SU-DHL-6 (cell line): ENCODE measurements at regions not wholly inside any gene's neighbourhood (a gene's known extent, or its start where the extent isn't known, plus 50 kb on each side); places are given as distances from the start of the nearest gene placed in this dataset.

Source experiments
- H2AFZ ChIP-seq: fragments of 200-600 bp; sonication (generic); 2 replicates; pipeline ENCODE4 v1.6.1; 2014; ENCODE audit warnings: low read depth, mild to moderate bottlenecking, moderate library complexity, mixed read lengths, antibody characterized with exemption, low read length; ENCODE audit not compliant: severe bottlenecking
- H3F3A ChIP-seq: fragments of 200-600 bp; shearing (Covaris generic); 2 replicates; pipeline ENCODE4 v1.6.0; 2016; ENCODE audit warnings: antibody characterized with exemption, mild to moderate bottlenecking; ENCODE audit not compliant: insufficient read depth
- H3K27ac ChIP-seq: fragments of 200-600 bp; sonication (generic); 2 replicates; pipeline ENCODE4 v1.5.1; 2016; ENCODE audit warnings: low read depth, mild to moderate bottlenecking, low read length, moderate library complexity, mixed read lengths
- H3K27me3 ChIP-seq: fragments of 200-600 bp; sonication (generic), shearing (Covaris generic); 2 replicates; pipeline ENCODE4 v1.6.0; 2014; ENCODE audit warnings: mild to moderate bottlenecking, low read length
- H3K36me3 ChIP-seq: fragments of 200-600 bp; sonication (generic); 2 replicates; pipeline ENCODE4 v1.6.1; 2014; ENCODE audit warnings: mild to moderate bottlenecking, low read length, mixed read lengths
- H3K4me2 ChIP-seq: fragments of 300-600, 200-600 bp; shearing (Covaris generic), sonication (generic); 2 replicates; pipeline ENCODE4 v1.6.0; 2014; ENCODE audit warnings: low read length, low read depth, mild to moderate bottlenecking; ENCODE audit not compliant: poor library complexity, severe bottlenecking
- H3K4me3 ChIP-seq: fragments of 200-600 bp; sonication (generic); 2 replicates; pipeline ENCODE4 v1.5.1; 2014; ENCODE audit warnings: antibody characterized with exemption, low read length, mild to moderate bottlenecking, mixed read lengths; ENCODE audit not compliant: insufficient read depth, poor library complexity, severe bottlenecking
- H3K79me2 ChIP-seq: fragments of 200-600 bp; sonication (generic); 2 replicates; pipeline ENCODE4 v1.6.1; 2014; ENCODE audit warnings: mild to moderate bottlenecking, low read length, moderate library complexity; ENCODE audit not compliant: insufficient read depth
- H3K9ac ChIP-seq: fragments of 200-600 bp; sonication (generic); 2 replicates; pipeline ENCODE4 v1.7.0; 2014; ENCODE audit warnings: mild to moderate bottlenecking, low read length
- H3K9me2 ChIP-seq: fragments of 200-600 bp; sonication (generic); replicated peaks from 2 replicates; pipeline ENCODE4 v1.6.1; 2014; ENCODE audit warnings: low read length; ENCODE audit not compliant: insufficient read depth
- H3K9me3 ChIP-seq: fragments of 200-600 bp; sonication (generic); 2 replicates; pipeline ENCODE4 v1.6.1; 2014; ENCODE audit warnings: low read length, mixed read lengths; ENCODE audit not compliant: insufficient read depth
- H4K20me1 ChIP-seq: fragments of 200-600 bp; sonication (generic); 2 replicates; pipeline ENCODE4 v1.6.1; 2014; ENCODE audit warnings: low read depth, mild to moderate bottlenecking, antibody characterized with exemption, low read length, moderate library complexity, mixed read lengths
- CTCF ChIP-seq: fragments of 200-600 bp; sonication (generic); IDR thresholded peaks from one replicate; pipeline ENCODE4 v1.5.1; 2017; ENCODE audit warnings: antibody characterized with exemption, mild to moderate bottlenecking, low read length, moderate library complexity; ENCODE audit not compliant: insufficient read depth, poor library complexity, severe bottlenecking
- EZH2phosphoT487 ChIP-seq: fragments of 200-600 bp; sonication (generic), shearing (Covaris generic); conservative IDR thresholded peaks from 2 replicates; pipeline ENCODE4 v1.6.1; 2018; ENCODE audit warnings: mild to moderate bottlenecking, antibody characterized with exemption, low read length, moderate library complexity, mixed read lengths

- H3K27me3 ChIP-seq, result no peaks in the 10 kb centered on the region
- H3K4me3 ChIP-seq, result no peak overlapping the region
- H3K27ac ChIP-seq, result no peak overlapping the region
- no peaks in the 10 kb centered on the region for H3K36me3 ChIP-seq
- H2AFZ ChIP-seq, result no peak overlapping the region
- no peaks in the 10 kb centered on the region for H3K9me3 ChIP-seq
- no peak overlapping the region for H3K4me2 ChIP-seq
- H4K20me1 ChIP-seq, result no peaks in the 10 kb centered on the region
- TF ChIP-seq EZH2phosphoT487 (no peak), CTCF (no peak)
- H3F3A ChIP-seq, result no peaks in the 10 kb centered on the region
- no peaks in the 10 kb centered on the region for H3K79me2 ChIP-seq
- H3K9me2 ChIP-seq, result no peaks in the 10 kb centered on the region
- H3K9ac ChIP-seq, result no peak overlapping the region
Observed at GRCh38 chr5:14040542-14040941, 96.1 kb upstream of the DNAH5 start.

- Histone ChIP-seq H3K79me2 (no peaks in the 10 kb centered on the region), H3K9me3 (no peaks in the 10 kb centered on the region), H3K27ac (no peak overlapping the region), H4K20me1 (no peaks in the 10 kb centered on the region), H3K36me3 (no peaks in the 10 kb centered on the region), H2AFZ (no peak overlapping the region), H3K9me2 (no peaks in the 10 kb centered on the region), H3K27me3 (no peaks in the 10 kb centered on the region), H3K9ac (no peak overlapping the region), H3K4me2 (no peak overlapping the region), H3F3A (no peaks in the 10 kb centered on the region), H3K4me3 (no peak overlapping the region)
- TF ChIP-seq CTCF, result no peak
- TF ChIP-seq EZH2phosphoT487, result no peak
Observed at GRCh38 chr5:14039576-14039975, 95.1 kb upstream of the DNAH5 start.

GRCh38 chr5:14039063-14039462 lies 94.6 kb upstream of the DNAH5 start:
- no peaks in the 10 kb centered on the region for H3K9me3 ChIP-seq
- no peak for TF ChIP-seq CTCF
- no peak for TF ChIP-seq EZH2phosphoT487
- no peak overlapping the region for H3K9ac ChIP-seq
- H3K79me2 ChIP-seq, result no peaks in the 10 kb centered on the region
- no peak overlapping the region for H3K27ac ChIP-seq
- no peaks in the 10 kb centered on the region for H4K20me1 ChIP-seq
- H3K4me2 ChIP-seq, result no peak overlapping the region
- no peaks in the 10 kb centered on the region for H3K9me2 ChIP-seq
- no peak overlapping the region for H3K4me3 ChIP-seq
- H2AFZ ChIP-seq, result no peak overlapping the region
- H3F3A ChIP-seq, result no peaks in the 10 kb centered on the region
- H3K27me3 ChIP-seq, result no peaks in the 10 kb centered on the region
- no peaks in the 10 kb centered on the region for H3K36me3 ChIP-seq
